ENCODE measurements at regions not wholly inside any gene's neighbourhood (a gene's known extent, or its start where the extent isn't known, plus 50 kb on each side); places are given as distances from the start of the nearest gene placed in this dataset.

DNA sequence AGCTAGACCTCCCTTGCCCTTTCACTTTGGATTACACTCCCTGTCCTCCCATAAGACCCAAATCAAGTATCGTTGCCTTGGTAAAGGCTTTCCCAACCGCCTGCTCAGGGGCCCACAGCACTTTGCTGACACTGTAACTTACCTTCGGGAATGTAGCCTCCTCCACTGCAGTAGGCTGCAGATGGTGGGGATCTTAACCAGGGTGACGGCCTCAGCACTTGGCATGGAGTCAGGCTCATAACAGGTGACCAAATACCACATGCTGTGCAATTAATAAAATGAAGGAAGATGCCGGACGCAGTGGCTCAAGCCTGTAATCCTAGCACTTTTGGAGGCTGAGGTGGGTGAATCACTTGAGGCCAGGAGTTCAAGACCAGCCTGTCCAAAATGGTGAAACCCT is 88.7 kb upstream of the IRF2BP2 start:
- no peak for DNase-seq (ENCODE audit: low read depth)

DNA sequence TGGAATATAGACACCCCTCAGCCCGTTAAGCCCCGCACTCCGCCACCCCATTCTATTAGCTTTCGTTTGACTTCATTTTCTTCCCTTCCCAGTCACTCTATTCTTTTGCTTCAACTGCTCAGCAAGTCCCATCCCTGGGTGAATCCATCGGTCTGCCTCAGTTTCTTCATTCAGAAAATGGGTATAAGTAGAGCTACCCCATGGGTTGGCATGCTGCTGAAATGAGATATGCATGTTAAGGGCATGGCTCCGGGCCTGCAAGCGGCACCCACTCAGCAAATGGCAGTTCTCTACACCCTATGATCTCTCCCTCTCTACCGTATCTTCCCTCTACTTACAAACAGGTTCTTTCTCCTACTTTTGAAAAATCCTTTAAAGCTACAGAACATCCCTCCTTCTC is 87.8 kb upstream of the IRF2BP2 start:
- no peak for DNase-seq (ENCODE audit: low read depth)

DNA sequence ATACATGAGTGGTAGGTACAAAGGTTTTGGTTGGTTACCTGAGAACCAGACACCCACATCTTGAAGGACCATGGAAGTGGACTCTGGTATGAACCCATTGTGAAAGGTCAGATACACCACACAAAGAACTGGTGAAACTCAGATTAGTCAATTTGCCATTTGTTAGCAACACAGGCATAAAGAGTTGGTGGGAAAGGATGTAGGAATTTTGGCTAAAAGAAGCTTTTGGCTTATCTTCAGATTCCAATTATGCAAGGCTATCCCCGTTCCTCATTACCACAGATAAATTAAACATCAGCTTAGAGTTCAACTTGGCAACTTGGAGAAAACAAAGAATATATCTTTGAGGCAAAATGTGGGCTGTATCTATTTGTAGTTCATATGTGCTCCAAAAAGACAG is 87.0 kb upstream of the IRF2BP2 start:
- no peak for DNase-seq (ENCODE audit: low read depth)

DNA sequence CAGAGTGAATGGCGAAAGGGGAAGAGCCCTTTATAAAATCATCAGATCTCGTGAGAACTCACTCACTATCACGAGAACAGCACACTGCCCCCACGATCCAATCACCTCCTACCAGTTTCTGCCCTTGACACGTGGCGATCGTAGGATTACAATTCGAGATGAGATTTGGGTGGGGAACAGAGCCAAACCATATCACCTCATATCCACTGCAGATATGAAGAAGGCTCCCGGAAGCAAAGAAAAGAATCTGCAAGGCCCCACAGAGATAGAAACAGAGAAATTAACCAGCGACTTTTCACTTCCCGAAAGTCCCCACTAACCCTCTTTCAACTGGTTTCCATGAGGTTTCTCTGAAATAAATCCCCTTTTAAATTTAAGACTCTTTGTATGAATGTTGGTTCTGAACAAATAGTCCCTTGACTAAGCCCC is 86.2 kb upstream of the IRF2BP2 start:
- DNase-seq (ENCODE audit: low read depth): no peak

DNA sequence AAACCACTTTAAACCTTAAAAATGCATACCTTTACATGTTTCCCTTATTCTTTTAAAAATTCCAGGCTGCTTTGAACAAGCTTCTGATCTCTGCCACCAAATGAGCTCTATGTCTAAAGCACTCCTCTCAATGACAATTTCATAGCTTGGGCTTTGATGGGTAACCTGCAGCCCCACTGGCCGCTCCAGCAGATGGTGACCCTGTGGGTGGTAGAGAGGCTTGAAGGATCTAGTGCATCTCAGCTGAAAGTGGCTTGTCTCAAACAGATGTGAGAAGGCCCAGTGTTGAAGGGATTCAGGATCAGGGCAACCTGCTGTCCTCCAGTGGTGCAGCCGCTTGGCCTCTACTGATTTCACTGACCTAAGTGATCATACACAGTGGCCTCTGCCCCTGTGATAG is 84.7 kb upstream of the IRF2BP2 start:
- DNase-seq (ENCODE audit: low read depth): no peak

DNA sequence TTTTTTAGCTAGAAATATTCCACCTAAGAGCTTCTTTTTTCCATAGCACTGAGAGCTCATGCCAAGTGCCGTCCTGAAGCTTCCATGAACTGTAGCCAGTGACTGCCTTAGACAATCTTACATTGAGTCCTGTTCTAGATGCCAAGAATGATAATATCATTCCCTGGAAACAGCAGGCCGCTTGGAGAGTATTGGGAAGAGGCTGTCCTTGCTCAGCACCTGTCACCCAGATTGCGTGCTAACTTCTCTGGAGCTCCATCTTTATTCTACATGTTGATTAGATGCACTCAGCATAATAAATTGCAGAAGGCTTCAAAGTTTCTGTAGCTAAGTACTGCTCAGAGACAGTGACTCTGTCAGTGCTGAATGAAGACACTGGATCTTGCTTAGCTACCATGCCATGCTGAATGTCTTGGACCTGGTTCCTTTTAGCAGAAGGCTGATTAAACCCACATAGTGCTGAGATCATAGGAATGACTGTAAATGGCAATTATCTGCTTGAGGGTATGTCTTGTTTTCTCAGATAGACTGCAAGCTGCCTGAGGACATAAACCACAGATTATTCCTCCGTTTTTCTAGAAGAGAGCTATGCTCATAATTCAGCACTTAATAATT is 83.1 kb upstream of the IRF2BP2 start:
- DNase-seq (ENCODE audit: low read depth): no peak

DNA sequence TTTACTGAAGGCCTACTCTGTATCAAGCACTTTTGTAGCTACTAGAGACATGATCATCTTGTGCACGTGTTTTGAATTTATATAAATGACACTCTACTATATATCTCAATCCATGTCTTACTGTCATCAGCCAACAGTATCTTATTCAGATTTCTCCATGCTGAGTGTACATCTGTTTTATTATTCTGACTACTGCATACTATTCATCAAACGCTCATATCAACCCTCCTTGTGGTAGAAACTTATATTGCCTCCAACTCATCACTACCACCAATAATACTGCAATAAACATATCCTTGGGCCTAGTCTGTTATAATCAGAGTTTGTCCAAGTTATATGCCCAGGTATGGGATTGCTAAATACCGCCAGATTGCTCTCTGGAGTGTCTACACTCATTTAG is 81.6 kb upstream of the IRF2BP2 start:
- DNase-seq (ENCODE audit: low read depth): no peak

DNA sequence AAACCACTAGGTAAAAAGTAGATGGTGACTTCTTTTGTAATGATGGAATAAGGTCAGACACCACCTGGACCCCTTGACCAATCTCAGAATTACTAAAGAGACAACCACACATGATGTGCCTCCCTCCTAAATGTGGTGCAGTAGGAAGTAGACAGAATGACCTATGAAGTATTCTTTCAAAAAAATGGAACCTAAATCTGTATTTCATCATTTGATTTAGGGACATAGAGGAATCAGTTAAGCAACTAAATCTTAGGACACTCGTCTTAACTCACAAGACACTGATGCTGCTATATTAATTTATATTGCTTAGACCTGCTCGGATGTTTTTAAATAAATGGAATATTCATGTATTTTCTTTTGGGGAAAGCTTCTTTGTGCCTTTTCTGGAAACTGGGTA is 80.9 kb upstream of the IRF2BP2 start:
- no peak for DNase-seq (ENCODE audit: low read depth)

DNA sequence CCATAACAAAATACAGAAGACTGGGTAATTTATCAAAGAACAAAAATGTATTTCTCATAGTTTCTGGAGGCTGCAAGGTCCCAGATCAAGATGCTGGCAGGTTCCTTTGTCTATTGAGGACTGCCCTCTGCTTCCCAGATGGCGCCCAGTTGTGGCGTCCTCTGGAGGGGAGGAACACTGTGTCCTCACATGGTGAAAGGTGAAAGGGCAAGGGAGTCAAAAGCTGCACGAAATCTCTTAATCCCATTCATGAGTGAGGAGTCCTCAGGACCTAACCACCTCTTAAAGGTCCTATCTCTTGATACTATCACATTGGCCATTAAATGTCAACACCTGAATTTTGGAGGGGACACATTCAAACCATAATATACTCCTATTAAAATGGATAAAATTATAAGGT is 79.3 kb upstream of the IRF2BP2 start:
- no peak for DNase-seq (ENCODE audit: low read depth)

DNA sequence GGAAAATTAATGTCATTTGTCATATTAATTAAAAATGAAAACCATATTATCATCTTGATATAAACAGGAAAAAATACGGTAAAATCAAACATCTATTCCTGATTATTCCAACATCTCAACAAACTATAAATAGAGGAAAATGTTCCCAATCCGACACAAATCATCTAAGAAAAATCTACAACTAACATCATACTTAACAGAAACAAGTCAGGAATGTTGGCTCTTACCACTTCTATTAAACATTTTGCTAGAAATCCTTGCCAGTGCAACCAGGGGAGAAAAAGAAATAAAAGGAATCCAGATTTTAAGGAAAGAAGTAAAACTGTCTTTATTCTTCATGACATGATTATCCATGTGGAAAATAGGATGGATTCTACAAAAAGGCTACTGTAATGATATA is 77.0 kb upstream of the IRF2BP2 start:
- DNase-seq (ENCODE audit: low read depth): no peak

DNA sequence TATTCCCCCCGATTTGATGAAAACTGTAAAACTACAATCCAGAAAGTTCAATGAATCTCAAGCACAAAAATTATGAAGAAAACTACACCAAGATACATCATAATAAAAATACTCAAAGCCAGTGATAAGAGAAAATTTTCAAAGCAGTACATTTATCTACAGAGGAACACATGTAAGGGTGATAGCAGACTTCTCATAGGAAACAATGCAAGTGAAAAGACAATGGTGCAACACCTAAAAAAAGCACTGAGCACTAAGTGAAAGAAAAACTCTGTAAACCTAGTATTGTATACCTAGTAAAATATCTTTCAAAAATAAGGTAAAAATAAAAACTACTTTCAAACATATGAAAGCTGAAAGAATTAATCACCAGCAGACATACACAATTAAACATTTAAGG is 76.1 kb upstream of the IRF2BP2 start:
- no peak for DNase-seq (ENCODE audit: low read depth)

DNA sequence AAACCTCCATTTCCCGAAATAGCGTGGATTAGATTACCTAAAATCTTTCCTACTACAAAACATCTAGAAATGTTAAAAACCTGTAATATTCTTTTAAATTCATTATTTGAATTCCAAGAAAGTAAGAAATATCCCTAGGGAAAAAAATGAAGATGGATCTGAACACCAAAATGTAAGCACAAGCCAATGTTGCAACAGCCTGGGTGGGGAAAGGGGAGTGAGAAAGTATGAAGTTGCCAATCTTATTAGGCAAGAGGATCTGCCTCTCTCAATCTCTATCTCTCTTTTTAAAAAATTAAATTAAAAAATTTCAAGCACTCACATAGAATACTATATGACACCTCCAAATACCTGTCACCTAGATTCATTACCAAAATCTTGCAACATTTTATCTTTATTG is 74.9 kb upstream of the IRF2BP2 start:
- no peak for DNase-seq (ENCODE audit: low read depth)

DNA sequence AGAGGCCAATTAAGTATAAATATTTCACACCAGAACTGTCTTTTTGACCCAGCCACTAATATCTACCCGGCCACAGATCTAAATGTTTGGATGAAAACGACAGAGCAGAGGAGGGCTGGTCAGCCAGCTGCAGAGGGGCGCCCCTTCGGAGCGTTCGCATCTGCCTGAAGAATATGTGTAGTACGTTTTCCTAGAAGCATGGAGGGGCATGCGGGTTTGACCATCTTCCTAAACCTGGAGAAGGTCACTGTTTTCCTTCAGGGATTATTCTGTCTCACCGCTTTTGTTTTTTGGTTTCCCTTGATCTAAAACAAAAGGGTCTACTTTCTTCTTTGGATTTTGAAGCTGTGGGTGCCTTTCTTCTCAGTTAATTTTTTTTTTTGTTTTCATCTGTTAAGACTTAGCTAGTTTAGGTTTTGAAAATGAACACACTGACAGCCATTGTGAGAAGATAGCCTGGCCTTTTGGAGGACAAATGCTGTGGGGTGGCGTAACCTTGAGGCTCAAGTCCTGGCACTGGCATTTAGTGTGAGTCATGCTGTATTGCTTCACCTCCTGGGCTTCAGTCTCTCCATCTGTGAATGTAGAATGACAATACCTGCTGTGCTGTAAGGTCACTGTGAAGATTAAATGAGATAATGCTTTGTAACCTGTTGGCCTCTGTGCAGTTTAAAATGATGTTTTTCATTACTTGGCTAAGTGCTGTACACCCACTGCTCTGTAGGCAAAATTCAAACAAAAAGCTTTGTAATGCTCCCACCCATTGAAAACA is 74.1 kb upstream of the IRF2BP2 start:
- DNase-seq (ENCODE audit: low read depth): no peak

DNA sequence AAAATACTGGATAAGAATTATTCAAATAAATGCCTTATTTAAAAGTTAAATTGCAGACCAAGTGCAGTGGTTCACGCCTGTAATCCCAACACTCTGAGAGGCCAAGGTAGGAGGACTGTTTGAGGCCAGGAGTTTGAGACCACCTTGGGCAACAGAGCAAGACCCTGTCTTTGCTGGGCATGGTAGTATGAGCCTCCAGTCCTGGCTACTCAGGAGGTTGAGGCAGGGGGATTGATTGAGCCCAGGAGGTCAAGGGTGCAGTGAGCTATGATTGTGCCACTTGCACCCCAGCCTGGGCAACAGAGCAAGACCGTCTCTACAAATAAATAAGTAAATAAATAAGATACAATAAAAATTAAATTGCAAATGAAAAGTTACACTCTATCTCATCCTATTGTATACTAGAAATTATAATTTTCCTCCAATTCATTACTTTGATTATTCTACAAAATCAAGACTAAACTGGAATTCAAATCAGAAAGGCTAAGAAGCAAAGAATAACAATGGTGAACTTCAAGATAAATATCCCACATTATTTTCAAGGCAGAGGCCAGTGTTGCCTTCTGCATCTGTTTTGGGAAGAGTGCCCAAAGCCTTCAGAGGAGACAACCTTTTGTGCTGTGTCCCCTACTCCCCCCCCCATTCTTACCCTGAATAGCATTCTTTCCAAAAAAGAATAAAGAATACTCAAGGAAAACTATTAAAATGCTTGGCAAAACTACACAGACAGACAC is 73.3 kb upstream of the IRF2BP2 start:
- no peak for DNase-seq (ENCODE audit: low read depth)

DNA sequence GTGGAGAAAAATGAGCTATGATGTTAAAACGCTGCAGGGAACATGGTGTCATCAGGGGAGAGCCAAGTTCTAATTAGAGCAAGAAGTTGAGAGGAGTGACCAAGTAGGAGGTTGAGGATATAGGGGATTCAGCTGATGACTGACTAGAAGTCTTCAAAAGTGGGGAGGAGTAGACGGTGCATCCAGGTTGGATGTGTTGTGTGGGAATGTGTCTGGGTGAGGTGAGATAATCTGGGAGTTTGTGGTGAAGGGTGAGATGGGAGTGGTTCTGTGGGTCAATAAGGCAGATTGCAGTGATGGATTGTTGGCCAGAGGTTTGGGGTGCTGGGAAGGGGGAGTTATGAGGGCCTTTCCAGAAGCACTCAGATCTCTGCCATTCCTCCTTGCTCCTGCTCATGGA is 72.0 kb upstream of the IRF2BP2 start:
- no peak for DNase-seq (ENCODE audit: low read depth)

DNA sequence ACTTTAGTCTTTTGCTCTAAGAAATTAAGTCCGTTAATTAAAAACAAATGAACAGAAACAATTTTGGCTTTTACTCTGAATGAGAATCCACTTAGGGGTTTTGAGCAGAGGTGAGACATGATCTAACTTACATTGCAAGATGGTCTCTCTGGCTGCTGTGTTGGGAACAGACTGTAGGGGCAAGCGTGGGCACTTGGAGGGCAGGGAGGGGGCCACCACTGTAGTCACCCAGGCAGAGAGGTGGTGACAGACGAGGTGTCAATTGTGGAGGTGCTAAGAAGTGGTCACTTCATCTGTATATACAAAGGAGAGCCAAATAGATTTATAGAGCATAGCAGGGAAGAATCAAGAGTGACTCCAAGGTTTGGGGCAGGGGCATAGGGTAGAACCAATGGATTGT is 71.1 kb upstream of the IRF2BP2 start:
- no peak for DNase-seq (ENCODE audit: low read depth)

DNA sequence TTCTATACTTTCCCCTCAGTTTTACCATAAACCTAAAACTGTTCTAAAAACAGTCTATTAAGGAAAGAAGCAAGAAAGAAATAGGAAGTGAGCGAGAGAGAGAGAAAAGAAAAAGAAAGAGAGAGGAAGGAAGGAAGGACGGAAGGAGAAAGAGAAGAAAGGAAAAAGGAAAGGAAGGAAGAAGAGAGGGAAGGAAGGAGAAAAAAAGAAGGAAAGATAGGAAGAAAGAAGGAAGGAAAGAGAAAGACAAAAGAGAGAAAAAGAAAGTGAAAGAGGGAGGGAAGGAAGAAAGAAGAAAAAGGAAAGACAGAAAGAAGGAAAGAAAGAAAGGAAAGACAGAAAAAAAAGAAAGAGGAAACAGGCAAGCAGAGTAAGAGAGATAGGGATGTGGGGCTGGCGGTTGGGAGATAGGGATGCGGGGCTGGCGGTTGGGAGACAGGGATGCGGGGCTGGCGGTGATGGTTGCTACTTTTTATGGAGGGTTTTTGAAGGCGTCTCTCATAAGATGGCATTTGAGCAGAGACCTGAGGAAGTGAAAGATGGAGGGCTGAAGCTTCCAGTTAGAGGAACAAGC is 70.4 kb upstream of the IRF2BP2 start:
- no peak for DNase-seq (ENCODE audit: low read depth)

DNA sequence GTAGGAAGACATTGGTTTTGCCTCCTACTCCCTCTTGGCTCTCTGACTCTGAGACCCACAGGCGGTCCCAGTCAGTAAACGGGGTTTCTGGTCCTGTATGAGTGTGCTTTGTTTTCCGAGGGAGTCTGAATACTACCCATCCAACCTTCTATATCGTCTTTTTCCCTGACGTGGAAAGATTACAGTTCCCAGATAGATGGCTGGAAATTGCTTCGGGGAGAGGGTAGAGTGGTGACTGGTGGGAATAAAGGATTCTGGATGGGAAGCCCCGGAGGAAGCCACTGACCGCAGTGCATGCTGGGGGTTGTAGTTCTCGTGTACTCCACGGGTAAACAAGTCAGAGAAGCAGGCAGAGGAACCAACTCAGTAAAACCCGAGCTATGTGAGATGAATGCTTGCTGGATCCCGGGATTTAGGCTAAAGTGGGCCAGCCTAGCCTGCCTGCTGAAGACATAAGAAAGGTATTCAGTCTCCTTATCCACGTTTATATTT is 66.2 kb upstream of the IRF2BP2 start:
- no peak for DNase-seq (ENCODE audit: low read depth)

DNA sequence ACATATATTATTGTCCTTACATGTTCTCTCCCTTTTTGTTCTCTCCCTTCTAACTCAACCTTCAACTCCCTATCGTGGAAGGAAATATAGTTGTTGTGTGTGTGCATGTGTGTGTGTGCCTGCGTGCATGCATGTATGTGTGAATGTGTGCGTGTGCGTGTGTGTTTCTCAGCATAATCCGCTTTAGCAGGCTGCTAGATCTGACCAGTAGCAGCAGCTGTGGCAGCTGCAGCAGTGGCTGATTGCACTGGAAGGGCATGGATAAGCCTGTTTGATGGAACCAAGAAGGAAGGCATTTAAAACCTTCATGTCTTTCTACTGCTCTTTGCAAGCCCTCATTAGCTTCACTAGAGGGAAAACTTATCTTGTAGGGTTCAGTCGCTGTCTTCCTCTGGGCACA is 65.6 kb upstream of the IRF2BP2 start:
- DNase-seq (ENCODE audit: low read depth): no peak

DNA sequence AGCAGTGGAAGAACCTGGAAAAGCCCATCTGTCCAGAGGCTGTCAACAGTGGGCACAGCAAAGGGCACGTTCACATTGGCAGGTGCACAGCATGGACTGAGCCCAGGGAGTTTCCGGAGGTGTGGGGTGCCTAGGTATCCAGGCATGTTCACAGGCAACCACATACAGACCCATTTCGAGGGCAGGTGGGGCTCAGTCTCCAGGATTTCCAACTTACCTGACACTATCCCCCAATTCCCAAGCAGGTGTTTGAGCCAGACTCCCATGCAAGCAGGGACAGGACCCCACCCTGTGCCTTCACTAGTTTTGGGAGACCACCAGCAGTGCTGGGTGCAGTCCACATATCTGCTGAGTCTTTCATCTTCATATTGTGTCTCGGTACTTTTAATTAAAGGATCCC is 65.0 kb upstream of the IRF2BP2 start:
- no peak for DNase-seq (ENCODE audit: low read depth)

DNA sequence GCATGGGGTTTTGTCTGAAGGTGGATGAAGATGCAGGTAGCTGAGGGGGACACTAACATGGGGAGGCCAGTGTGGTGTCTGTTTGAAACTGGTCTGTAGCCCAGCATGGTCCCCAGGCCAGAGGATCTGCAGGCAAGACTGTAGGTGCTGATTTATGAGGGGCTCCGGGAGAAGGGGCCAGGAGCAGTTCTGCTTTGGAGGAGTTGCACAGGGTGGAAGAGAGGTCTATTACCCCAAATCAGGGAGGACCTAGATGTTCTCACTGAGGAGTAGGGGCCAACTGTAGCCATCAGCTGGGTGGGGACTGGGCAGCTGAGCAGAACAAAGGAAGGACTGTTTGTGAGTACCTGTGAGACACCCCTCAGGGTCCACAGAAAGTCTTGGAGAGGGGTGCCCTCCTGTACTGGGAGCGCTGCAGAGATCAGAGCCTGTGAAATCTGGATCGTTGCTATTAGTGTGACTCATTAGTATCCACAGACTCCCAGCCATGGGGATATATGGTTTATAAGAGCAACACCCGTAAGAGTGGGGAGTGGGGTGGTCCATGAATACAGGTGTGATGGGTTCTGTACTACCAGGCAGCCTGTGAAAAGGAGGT is 64.3 kb upstream of the IRF2BP2 start:
- DNase-seq (ENCODE audit: low read depth): no peak

DNA sequence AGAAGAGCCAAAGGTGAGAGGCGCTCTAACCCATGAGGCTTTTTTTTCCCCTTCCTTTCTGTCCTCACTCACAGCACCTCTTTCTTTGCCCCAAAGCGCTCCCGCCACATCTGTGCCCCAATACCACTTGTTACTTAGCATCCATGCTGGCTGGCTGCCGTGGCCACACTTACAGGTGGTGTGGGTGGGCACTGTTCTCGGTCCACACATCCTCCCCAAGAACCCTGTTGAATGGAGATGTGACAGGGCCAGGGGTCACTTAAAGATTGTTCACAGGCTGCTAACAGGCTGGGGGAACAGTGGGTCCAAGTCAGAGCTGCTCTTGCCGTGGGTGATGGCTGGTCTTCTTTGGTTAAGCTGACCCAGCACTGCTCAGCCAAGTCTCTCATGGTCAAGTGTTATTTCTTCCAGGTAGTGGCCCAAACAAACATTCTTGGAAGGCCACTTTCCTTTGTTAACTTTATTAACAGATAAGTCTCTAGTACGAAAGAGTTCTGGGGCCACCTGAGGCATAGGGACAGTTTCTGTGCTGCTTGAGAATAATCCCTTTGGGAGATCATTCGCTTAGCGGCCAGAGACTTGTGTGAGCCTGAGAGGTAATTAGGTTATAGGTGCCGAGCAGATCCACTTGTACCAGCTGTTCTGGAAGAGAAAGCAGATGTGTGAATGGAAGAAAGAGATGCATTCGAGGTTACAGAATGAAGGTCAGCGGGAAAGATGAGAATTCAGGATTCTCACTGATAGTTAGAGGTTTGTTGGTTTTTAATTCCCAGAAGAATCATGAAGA is 62.6 kb upstream of the IRF2BP2 start:
- no peak for DNase-seq (ENCODE audit: low read depth)

Data from stimulated activated CD8-positive, alpha-beta memory T cell treated with anti-CD3 and anti-CD28 coated beads, Interleukin-12 subunit alpha, Interleukin-12 subunit beta, amount 100 ng/mL, for 4 hours (primary cell).